ENCODE measurements at regions not wholly inside any gene's neighbourhood (a gene's known extent, or its start where the extent isn't known, plus 50 kb on each side); places are given as distances from the start of the nearest gene placed in this dataset.

DNA sequence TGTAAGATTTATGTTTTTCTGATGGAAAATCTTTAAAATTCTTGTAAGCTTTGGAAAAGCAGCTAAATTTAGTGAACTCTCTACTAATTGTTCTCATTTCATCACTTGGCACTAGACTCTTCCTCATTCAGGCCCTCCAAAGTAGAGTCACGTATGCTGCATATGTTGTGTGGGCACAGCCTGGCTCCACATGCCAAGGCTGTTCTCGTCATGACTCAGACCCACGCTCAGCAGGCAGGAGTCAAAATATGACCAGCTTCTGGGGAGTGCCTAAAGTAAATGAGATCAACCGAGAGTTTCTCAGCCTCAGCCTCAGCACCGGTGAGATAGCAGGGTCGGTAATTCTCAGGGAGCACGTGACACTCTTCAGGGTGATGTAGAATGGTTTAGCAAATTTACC is 1672.9 kb downstream of the REEP3 start:
- no peak overlapping the region for H3K4me3 ChIP-seq (ENCODE audit: low read depth, low read length)
- peak; percentile 2 for DNase-seq (ENCODE audit: low read depth)
- TF ChIP-seq, protein P1, sequence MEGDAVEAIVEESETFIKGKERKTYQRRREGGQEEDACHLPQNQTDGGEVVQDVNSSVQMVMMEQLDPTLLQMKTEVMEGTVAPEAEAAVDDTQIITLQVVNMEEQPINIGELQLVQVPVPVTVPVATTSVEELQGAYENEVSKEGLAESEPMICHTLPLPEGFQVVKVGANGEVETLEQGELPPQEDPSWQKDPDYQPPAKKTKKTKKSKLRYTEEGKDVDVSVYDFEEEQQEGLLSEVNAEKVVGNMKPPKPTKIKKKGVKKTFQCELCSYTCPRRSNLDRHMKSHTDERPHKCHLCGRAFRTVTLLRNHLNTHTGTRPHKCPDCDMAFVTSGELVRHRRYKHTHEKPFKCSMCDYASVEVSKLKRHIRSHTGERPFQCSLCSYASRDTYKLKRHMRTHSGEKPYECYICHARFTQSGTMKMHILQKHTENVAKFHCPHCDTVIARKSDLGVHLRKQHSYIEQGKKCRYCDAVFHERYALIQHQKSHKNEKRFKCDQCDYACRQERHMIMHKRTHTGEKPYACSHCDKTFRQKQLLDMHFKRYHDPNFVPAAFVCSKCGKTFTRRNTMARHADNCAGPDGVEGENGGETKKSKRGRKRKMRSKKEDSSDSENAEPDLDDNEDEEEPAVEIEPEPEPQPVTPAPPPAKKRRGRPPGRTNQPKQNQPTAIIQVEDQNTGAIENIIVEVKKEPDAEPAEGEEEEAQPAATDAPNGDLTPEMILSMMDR (conservative IDR thresholded peaks at IDR 0.05; ENCODE audit: low read depth, low read length): no peak

DNA sequence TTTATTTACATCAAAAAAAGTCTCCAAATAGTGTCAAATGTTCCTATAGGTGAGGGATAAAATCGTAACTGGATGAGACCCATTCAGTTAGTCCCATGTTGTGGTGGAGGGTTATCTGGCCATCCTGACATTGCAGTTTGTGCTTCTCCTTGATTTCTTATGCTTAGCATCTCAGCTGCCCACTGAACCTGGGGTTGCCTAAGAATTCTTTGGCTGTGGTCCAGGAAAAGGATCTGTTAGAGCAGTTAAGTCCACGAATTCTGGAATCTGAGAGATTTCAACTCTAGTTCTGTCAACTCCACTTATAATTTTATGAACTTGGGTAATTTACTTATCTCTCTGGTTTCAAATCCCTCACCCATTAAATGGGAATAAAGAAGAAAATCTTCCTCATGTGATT is 1673.4 kb downstream of the REEP3 start:
- TF ChIP-seq, protein P1 (conservative IDR thresholded peaks at IDR 0.05; ENCODE audit: low read depth, low read length): no peak
- no peak overlapping the region for H3K4me3 ChIP-seq (ENCODE audit: low read depth, low read length)
- peak; percentile 8 for DNase-seq (ENCODE audit: low read depth)

DNA sequence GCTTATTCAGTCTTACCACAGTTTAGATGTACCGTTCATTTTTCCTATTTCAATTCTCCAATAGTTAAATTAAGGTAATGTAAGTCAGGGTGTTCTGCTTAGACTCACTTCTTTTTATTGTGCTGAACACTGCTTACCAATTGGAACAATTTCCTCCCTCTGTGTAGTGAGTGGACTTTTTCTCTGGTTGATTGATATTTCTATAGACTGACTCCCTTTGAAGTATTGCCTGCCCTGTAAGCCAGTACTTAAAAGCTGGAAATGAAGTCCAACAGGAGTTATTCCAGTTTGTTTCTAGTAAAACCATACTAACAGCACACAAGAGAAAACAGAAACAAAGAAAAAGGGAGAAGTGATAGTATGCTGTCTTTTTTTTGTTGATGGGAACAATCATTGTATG is 1674.9 kb downstream of the REEP3 start:
- TF ChIP-seq, protein P1 (conservative IDR thresholded peaks at IDR 0.05; ENCODE audit: low read depth, low read length): no peak
- DNase-seq (ENCODE audit: low read depth): no peak

DNA sequence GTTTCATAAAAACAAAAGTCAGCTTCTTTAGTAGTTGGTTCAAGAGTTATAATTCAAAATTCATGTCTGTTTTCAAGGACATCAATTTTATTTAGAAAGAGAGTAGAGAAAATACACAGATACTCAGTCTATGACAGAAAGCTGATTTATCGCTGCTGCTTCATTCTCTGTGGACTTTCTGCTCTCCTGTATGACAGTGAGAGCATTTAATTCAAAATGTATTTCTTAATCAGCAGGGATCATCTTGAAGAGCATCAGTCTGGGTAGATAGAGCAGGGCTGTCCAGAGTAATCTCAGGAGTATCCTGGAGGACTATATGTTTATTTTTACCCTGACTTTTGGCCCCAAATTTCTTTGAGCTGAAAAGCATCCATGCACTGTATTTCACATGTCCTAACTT is 1676.7 kb downstream of the REEP3 start:
- DNase-seq (ENCODE audit: low read depth): no peak
- no peak overlapping the region for H3K4me3 ChIP-seq (ENCODE audit: low read depth, low read length)
- TF ChIP-seq, protein P1 (conservative IDR thresholded peaks at IDR 0.05; ENCODE audit: low read depth, low read length): no peak

More for the DNA sequence above, 1674.9 kb downstream of the REEP3 start:
- H3K4me3 ChIP-seq (ENCODE audit: low read depth, low read length): no peak overlapping the region

DNA sequence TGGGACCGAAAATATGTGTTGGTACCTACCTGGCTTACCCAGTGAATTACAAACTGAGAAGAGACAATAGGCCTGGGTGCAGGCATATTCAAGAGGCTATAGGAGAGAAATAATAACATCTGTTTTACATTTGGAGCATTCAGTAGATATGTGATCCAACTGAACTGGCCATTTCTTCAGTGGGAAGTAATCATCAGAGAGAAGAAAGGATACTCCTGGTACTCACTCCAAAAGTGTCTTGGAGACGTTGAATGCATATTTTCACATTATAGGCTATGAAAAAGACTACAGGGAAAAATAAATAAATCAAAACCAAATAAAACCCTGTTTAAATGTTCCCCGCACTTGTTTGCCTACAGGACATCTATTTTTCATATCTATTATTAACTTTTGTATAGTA is 1680.3 kb downstream of the REEP3 start:
- H3K4me3 ChIP-seq (ENCODE audit: low read depth, low read length): no peak overlapping the region
- DNase-seq (ENCODE audit: low read depth): no peak
- TF ChIP-seq, protein P1 (conservative IDR thresholded peaks at IDR 0.05; ENCODE audit: low read depth, low read length): no peak

DNA sequence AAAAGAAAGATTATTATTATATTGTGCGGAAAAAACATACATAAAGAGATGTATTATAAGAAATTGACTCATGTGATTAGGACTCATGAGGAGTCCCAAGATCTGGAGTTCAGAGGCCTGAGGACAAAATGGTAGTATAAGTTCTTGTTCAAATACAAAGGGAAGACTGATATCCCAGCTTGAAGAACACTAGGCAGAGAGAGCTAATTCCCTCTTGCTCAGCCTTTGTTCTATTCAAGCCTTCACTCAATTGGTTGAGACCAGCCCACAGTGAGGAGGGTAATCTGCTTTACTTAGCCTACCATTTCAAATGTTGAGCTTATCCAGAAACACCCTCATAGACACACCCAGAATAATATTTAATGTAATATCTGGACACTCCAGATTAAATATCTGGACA is 1683.8 kb downstream of the REEP3 start:
- no peak for DNase-seq (ENCODE audit: low read depth)
- no peak overlapping the region for H3K4me3 ChIP-seq (ENCODE audit: low read depth, low read length)
- TF ChIP-seq, protein P1 (conservative IDR thresholded peaks at IDR 0.05; ENCODE audit: low read depth, low read length): no peak

DNA sequence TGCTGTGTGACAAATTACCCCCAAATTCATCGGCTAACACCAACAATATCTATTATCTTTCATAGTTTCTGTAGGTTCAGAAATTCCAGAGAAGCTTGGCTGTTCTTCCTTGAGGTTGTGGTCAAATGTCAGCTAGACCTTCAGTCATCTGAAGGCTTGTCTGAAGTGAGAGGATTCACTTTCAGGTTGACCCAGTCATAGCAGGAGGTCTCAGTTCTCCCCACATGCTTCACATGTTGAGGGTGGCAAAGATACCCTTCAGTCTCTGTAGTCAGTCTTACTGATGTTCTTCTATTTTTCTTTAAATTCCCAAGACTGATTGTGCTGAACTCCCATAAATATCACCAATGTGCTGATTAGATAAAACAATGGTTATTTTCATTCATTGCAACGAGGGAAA is 1692.0 kb downstream of the REEP3 start:
- no peak overlapping the region for H3K4me3 ChIP-seq (ENCODE audit: low read depth, low read length)
- no peak for DNase-seq (ENCODE audit: low read depth)
- TF ChIP-seq, protein P1 (conservative IDR thresholded peaks at IDR 0.05; ENCODE audit: low read depth, low read length): no peak

Data from choroid plexus epithelial cell (primary cell).